ENCODE measurements at regions not wholly inside any gene's neighbourhood (a gene's known extent, or its start where the extent isn't known, plus 50 kb on each side); places are given as distances from the start of the nearest gene placed in this dataset.

DNA sequence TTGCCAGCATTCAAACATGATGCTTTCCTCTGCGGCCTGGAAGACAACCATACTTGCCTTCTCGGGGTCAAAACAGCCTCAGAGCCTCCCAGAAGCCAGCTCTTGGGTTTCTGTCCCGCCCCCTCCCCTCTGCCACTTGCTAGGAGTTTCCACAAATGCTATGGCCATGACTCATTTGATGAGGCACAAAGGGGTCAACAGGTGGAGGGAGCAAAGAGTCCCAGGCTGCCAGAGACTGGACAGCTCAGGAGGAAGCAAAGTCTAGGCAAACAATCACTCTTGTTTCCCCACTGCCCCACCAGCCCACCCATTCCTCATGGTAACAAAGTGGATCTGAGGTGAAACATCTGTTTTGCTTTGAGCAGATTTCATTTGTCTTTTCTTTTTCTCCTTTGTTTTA, 551.1 kb downstream of the TNS1 start:
- no peak for TF ChIP-seq FOXM1 (IDR thresholded peaks at IDR 0.05; ENCODE audit: borderline replicate concordance)
- no peak for TF ChIP-seq ARNT (IDR thresholded peaks at IDR 0.05)
- TF ChIP-seq LEF1 (IDR thresholded peaks at IDR 0.05; ENCODE audit: borderline replicate concordance): no peak
- no peak for TF ChIP-seq SP1 (IDR thresholded peaks at IDR 0.05)
- TF ChIP-seq NFRKB (IDR thresholded peaks at IDR 0.05): no peak
- TF ChIP-seq FOXK2 (IDR thresholded peaks at IDR 0.05): no peak
- no peak for TF ChIP-seq BHLHE40 (IDR thresholded peaks at IDR 0.05; ENCODE audit: borderline replicate concordance)

Data from HEK293T (cell line).